ENCODE measurements at regions not wholly inside any gene's neighbourhood (a gene's known extent, or its start where the extent isn't known, plus 50 kb on each side); places are given as distances from the start of the nearest gene placed in this dataset.

DNA sequence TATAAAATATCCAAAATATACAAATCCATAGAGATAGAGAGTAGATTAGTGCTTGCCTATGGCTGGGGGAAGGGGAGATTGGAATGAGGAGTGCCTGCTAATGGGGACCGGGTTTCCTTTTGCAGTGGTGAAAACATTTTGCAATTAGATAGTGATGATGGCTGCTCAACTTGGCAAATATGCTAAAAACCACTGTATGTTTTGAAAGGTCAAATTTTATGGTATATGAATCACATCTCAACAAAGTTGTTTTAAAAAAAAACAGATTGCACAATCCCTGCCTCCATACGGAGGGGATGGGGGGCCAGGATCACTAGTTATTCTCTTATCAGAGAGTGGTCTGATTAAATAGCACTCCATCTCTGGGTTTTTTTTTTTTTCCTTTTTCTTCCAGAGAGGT, 76.9 kb upstream of the RIPOR2 start:
- no peak for DNase-seq (ENCODE audit: low read depth, low spot score)

DNA sequence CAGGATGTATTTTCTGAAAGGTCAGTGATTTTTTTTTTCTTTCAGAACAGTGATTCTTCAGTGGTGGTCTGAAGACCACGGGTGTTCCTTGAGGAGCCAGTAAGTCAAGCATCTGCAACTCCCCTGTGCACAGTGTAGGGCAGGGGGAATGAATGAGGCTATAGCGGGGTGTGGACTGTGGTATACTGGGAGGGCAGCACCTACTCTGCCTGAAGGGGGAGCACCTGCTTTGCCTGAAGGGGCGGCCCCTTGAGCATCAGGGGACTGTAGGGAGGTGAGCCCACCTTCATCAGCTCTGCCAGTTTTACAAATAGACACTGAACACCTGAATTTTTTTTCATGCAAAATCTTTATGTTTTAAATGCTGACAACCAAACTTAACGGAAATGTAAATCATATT, 77.5 kb upstream of the RIPOR2 start:
- DNase-seq (ENCODE audit: low read depth, low spot score): no peak

DNA sequence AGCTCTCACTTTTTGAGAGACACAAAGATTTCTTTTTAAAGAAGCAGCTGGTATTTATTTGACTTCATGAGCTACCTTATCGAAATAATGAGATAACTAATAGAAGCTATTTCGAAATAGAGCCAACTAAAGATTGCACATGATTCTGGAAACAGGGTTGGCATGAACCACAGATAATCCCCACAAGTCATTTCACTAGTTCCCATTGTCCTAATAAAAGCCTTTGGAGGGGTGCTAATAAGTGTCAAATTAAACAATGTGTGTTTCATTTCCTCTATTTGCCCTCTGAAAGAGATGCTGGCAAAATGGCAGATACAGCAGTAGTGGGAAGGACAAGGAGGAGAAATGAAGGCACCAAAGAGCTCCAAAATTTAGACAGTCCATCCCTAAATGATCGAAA, 78.6 kb upstream of the RIPOR2 start:
- no peak for DNase-seq (ENCODE audit: low read depth, low spot score)

DNA sequence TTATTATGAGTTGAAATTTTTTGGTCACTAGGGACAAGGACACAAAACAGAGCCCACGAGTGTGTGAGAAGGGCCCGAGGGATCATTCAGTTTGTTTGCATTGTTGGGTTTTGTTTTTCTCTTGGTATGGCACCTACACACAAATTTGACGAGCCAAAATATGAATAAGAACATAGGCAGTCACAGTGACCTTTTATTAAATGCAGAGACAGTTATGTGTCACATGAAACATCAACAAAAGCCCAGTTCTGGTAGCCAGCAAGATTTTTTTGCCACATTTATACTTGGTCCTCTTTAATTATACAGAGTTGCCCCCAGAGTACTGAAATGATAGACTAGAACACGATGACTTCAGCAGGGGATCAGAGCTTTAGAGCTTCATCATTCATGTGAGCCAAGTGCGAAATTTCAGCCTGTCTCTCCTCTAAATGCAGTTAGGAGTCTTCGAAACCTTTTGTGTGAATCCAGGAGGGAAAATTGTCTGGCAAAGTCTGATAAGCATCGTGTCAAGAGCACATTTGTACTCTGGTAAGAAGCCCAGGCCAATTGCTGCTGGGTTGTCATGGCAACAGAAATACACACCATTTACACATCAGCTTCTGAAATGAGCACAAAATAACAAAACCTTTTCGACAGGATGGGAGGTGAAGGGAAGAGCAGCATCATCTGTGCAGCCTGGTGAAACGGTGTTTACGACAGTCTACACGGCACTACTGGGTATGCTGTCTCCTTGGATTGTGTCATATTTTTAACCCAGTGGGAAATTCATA, 79.2 kb upstream of the RIPOR2 start:
- DNase-seq (ENCODE audit: low read depth, low spot score): no peak

DNA sequence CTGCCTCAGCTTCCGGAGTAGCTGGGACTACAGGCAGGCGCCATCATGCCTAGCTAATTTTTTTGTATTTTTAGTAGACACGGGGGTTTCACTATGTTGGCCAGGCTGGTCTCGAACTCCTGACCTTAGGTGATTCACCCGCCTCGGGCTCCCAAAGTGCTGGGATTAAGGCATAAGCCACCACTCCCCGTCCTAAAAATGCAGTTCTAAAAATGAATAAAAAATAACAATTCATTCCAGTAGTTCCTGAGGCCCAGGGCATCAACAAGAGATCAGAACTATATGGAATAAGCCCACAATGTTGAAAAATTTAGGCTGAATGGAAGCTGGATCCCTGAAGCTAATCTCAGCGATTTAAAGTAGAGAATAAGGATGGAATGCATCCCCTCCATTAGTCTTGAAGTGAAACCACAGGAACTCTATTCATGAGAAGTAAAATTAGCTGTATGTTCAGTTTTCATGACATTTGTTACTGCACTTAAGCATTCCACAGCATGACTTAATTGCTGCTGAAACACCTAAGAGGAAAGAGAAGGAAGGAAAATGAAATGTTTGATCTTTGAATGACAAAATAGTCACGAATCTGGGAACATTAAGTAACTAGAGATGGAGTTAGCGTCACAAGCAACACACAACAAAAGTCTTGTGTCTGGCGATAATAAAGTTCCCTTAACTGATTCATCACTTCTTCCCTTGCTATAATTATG, 80.4 kb upstream of the RIPOR2 start:
- no peak for DNase-seq (ENCODE audit: low read depth, low spot score)

DNA sequence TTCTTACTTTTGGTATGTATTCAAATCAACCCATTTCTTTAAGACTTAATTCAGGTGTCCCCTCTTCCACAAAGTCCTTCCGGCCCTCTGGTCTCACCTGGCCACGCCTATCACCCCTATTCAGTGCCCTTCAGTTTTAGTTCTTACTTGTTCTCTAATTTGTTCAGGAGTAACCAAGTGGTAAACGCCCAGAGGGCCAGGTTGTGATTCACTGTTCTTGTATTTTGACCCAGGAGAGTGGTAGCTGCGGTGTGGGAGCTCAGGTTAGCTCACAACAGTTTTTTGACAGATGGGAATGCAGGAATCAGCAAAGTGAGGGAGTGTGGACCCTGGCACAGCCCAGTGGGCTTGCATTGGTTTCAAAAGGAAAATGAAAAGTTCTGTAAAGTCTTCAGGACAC, 81.7 kb upstream of the RIPOR2 start:
- no peak for DNase-seq (ENCODE audit: low read depth, low spot score)

DNA sequence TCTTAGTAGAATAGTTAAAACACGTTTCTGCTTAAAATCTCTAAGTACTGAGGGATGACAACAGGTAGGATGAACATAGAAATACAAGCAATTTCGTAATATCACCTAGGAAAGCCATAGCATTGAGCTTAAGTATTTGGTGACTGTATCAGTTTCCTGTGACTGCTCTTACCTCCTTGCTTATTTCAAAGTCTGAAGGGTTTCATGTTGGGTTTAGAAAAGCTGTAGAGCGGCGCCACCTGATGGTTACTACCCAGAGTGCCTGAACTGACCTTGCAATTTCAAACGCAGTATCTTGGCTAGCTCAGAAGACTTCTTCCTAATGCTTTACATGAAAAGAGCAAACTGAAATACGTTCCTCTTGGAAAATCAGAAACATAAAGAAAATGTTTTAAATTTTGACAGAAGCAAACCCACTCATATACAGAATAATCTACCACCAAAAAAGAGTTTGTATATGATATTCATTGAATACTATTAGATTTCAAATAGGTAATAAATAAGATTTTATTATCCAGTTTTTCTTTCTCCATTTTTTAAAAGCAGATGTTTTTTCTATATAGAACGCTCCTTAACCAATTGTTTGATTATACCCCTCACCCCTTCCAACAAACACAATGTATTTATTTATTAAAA, 82.3 kb upstream of the RIPOR2 start:
- DNase-seq (ENCODE audit: low read depth, low spot score): peak; percentile 45

DNA sequence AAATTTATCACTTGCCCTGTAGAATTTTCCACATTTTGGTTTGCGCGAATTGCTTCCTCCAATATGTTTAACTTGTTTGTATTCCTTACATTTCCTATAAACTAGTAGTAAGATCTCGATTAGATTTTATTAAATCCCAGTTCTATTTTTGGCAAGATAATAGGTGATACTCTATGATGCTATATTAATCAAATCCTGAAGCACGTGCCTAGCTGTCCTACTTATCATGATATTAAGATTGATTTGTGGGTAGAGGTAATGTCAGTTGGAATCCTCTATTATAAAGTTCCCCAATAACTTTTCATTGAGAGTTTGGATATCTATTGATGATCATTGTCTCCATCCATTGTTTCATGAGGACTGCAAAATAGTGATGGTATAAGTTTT, 82.8 kb upstream of the RIPOR2 start:
- no peak for DNase-seq (ENCODE audit: low read depth, low spot score)

DNA sequence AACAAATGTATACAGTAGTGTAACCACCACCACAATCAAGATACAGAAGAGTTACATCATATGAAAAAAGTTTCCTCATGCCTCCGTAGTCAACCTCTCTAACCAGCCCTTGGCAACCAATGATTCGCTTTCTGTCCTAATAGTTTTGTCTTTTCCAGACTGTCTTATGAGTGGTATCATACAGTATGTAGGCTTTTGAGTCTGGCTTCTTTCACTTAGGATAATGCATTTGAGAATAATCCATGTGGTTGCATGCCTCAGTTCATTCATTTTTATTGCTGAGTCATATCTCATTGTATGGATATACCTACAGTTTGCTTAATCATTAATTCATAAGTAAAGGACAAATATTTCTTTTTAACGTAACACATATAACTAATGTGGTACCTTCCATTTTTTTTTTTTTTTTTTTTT, 86.4 kb upstream of the RIPOR2 start:
- no peak for DNase-seq (ENCODE audit: low read depth, low spot score)

DNA sequence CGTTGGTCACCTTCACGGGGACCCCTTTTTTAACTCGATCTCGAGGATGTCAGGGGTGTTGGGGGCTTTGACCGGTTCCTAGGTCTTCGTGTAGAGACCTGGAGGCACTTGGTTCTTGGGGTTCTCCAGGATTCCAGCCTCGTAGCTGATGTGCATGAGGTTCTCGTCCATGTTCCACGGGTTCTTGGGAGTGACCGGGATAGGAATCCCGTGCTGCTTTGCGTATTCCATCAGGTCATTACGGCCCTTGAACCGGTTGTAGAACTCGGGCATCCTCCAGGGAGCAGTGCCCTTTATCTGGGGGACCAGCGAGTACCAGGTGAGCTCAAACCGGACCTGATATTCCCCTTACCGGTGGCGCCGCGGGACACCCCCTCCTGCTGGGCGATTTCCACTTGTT, 88.0 kb upstream of the RIPOR2 start:
- DNase-seq (ENCODE audit: low read depth, low spot score): no peak

DNA sequence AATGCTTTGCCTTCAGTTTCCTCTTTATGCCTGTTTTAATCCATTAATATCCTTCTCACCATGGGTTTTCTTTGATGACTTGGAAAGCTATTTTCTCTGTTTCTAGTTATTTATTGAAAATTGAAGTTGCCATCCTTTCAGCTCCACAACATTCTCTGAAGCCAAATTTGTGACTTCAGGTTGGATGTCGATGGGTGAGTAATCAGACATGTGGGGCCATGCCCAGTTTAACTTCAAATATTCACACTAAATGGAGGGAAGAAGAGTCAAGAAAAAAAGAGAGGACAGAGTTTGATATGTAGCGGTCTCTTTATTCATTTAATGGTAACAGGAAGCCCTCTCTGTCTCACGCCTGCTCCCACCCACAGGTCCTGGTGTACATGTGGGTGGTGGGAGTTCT, 89.1 kb upstream of the RIPOR2 start:
- no peak for DNase-seq (ENCODE audit: low read depth, low spot score)

DNA sequence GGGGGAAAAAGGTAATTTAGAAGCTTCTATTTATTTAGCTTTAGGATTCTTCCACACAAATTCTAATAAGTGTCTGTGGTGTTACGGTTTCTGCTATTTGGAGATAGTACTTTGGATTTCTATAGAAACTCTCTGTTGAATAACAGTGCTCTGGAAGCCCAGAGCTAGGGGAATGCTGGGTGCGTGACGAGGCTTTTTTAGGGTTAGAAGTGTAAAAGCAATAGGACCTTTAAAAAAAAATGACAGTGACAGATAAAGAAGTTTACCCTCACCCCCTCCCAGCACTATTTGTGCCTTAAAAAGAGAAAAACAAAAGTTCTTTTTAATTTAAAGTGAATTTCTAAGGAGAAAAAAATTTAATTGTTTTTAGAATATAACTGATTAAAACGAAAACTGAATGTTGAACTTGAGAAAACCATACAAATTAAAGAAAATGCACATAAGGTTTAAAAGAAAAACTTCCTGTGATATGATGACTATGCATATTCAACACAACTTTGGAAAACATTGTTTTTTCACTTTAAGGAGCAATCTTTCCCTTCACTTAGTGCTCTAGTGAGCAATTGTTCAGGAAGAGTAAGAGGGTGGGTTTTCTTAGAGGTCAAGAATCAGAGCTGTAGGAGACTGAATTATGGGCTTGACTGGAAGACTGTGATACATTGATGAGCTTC, 89.6 kb upstream of the RIPOR2 start:
- no peak for DNase-seq (ENCODE audit: low read depth, low spot score)

DNA sequence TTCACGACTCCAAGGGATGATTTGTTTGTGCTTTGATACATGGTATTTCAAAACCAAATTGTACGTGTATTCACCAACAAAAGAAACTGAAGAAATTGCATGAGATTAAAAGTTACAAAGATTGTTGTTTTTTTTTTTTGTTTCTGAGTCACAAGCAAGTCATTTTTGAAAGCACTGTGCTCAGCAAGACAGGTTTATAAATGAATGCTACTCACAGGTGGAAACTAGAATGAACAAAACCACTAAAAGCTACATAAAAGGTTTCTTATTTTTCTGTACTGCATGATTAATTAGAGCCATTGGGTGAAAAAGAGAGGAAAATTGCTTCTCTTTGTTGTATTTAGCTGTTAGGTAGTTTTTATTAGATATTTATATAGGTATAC, 90.2 kb upstream of the RIPOR2 start:
- no peak for DNase-seq (ENCODE audit: low read depth, low spot score)

DNA sequence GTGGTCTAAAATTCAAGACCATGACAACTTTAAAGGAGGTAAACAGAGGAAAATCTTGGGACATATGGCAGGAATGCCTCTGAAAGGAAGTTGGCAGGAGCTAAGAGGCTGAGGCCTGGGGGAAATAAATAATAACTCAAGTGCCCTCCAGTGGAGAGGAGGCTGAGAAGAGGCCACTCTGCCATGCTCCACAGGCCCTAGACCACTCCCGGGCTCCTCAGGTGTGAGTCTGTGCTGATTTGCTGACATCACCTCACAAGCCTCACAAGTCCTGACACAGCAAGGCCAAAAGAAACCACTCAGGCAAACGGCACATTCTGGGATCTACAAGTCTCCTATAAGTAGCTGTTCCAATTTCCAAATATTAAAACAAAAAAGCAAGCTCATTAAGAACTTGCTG, 91.0 kb upstream of the RIPOR2 start:
- no peak for DNase-seq (ENCODE audit: low read depth, low spot score)

DNA sequence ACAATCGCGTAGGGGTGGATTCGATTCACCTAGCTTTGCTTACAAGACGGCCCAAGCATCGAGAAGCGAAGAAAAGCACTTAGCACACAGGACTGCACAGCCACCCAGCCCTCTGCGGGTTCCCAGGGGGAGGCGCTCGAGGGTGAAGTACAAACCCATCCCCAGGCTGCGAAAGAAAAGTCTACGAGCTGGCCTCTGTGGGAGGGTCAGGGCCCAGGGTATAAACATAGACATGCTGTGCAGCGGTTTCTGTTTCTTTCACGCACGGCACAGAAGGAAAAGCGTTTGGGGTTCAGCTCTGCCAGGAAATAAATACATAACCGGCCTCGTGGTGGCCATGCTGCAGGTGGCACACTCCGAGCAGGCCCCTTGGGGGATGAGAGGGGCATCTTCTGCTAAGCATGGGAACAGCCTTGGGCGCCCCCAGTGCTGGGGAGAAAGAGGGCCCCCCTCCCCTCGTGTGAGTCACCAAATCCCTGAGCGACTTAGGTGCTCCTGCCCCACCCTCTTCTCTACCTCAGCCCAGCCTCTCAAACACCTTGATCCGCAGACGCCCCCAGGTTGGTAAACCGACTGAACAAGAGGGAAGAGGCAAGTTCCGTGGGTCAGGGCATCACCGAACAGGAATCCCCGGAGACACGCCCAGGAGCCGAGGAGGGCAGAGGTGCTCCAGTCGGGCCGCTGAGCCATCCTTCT, 91.6 kb upstream of the RIPOR2 start:
- no peak for DNase-seq (ENCODE audit: low read depth, low spot score)

DNA sequence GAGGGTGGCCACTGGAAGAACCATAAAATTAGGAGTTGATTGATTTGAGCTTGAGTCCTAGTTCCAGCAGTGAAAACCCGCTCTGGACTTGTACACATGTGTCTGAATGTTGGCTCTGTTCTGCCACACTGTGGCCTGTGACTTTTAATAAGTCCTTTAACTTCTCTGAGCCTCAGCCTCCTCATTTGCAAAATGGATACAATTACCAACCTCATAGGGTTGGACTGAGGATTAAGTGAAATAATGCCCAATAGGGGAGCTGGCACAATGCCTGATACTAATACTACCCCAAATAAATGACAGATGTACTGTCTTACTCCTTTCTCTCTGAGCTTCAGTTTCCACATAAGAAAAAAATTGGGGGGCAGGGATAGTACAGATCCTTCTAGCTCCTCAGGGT, 92.6 kb upstream of the RIPOR2 start:
- DNase-seq (ENCODE audit: low read depth, low spot score): no peak

DNA sequence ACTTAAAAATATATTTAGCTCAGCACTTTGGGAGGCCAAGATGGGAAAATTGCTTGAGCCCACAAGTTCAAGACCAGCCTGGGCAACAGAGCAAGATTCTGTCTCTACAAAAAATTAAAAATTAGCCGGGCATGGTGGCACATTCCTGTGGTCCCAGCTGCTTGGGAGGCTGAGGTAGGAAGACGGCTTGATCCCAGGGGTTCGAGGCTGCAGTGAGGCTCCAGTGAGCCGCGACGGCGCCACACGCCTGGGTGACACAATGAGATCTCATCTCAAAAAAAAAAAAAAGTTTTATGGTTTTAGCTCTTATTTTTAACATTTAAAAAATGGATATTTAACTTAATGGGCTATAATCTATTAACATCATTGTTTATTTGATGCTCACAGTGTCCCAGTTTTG, 97.2 kb upstream of the RIPOR2 start:
- no peak for DNase-seq (ENCODE audit: low read depth, low spot score)

DNA sequence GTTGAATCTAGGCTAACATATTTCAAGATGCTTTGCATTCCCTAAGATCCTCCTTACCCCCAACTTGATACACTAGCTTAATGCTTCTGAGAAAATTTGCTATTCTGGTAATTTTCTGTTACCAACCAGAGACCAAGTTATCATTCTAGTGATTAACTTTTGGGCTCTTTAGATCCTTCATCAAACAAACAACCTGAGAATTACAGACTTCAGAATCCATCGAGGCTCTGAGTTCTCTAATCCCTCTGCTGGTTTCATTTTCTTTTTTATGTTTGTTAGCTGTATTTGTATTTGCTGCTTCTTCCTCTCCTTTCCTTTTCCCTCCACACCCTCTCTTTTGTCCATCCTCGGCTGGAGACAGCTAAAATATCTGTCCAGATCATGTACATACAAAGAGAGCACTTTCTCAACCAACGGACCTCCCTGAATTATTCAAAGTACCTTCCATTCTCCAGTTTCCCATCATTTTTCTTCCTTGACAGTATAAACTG, 98.7 kb upstream of the RIPOR2 start:
- DNase-seq (ENCODE audit: low read depth, low spot score): no peak

DNA sequence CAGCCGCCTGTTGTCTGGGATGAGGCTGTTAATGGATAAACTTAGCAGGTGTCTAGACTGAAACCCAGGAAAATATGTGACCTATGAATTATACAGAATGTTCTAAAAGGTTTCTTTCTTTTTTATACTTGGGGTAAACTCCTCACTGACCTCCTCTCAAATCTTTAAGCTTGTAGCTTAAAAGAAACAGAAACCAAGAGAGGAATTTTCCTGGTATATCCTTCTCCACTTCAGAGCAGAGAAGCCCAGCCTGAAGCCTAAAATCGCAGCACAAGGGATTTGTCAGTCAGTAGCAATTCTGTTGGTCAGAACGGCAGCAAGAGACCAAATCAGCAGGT, 99.4 kb upstream of the RIPOR2 start:
- DNase-seq (ENCODE audit: low read depth, low spot score): no peak

DNA sequence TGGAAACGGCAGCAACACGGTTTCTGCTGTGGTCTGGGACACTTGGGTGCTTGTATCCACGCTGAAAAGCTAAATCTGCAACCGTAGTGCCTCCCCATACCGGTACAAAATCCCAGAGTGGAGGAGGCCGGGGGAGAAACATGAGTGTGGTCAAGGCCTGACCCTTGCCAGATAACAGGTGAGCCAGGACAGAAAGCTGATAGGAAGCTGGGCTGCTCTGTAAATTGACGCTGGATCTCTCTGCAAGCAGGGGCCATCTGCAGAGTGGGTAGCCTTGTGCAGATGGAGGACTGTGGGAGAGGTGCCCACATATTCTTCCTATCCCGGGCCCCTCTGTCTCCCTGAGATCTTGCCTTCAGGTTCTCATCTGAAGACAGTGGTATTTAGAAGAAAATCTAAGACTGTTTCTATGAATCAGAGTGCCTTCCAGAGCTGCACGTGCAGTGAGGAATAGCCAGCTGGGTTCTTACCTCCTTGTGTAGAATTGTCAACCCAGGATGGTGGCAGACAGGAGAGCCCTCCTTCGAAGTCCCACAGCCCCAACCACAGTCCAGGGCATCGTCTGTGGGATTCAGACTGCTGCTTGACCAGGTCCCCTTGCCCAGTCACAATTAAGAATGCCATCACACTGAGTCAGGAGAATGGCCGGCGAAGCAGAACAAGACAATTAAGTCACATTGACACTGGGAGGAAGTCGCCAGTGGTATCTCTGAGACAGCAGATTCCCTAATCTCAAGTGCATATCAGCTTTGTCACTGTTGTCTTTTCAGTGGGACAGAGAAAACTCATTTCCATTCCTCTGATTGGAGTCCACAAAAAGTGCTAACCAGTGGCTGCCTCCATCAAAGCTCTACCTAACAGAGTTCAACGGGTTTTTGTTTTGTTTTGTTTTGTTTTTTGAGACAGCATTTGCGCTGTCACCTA, 100.0 kb upstream of the RIPOR2 start:
- no peak for DNase-seq (ENCODE audit: low read depth, low spot score)

DNA sequence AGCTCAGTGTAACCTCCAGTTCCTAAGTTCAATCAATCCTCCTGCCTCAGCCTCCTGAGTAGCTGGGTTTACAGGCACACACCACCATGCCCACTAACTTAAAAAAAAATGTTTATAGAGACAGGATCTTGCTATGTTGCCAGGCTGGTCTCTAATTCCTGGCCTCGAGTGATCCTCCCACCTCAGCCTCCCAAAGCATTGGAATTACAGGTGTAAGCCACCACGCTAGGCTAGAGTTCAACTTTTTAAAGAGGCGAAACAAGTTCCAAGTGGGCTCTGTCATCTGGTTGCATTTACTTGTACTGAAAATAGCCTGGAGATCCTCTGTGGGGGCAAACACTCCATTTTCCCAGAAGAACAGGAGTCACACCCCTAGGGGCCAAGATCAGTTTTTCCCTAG, 100.7 kb upstream of the RIPOR2 start:
- no peak for DNase-seq (ENCODE audit: low read depth, low spot score)
